Colonic mucosa (tissue), 4 donors: ENCODE measurements at regions not wholly inside any gene's neighbourhood (a gene's known extent, or its start where the extent isn't known, plus 50 kb on each side); places are given as distances from the start of the nearest gene placed in this dataset.

Source experiments
- DNase-seq: peaks from one replicate; pipeline ENCODE4 v3.0.0-alpha.2; 2020
- H3K27ac ChIP-seq: fragments of 200-600 bp; one replicate; pipeline ENCODE4 v1.8.0; 2021
- H3K27me3 ChIP-seq: fragments of 200-600 bp; one replicate; pipeline ENCODE4 v1.8.0; 2021
- H3K36me3 ChIP-seq: fragments of 200-600 bp; one replicate; pipeline ENCODE4 v1.8.0; 2021
- H3K4me1 ChIP-seq: fragments of 200-600 bp; one replicate; pipeline ENCODE4 v1.8.0; 2021; ENCODE audit warnings: mild to moderate bottlenecking
- H3K4me3 ChIP-seq: fragments of 200-600 bp; one replicate; pipeline ENCODE4 v1.8.0; 2021
- H3K9ac ChIP-seq, 2 donors: one replicate each; pipeline ENCODE4 v1.7.0; 2013; ENCODE audit warnings: control low read depth in 2 of 2, low read depth in 2 of 2, low read length in 2 of 2
- H3K9me3 ChIP-seq: fragments of 200-600 bp; one replicate; pipeline ENCODE4 v1.8.0; 2021
- intact Hi-C: fragments of 100-400 bp; cut with DNase I; formaldehyde crosslinking; loops from one replicate; pipeline ENCODE4 v1.14.1; 2022
- TF ChIP-seq, protein P1 (sequence below): fragments of 200-600 bp; IDR thresholded peaks from one replicate; pipeline ENCODE4 v1.8.0; 2022; ENCODE audit warnings: antibody characterized with exemption, mild to moderate bottlenecking
- donor health status: healthy.
- donor health status: DM: no; HTN: no; CAD: no.
- donor health status: DM: no; HTN: no; CAD: no.

DNA sequence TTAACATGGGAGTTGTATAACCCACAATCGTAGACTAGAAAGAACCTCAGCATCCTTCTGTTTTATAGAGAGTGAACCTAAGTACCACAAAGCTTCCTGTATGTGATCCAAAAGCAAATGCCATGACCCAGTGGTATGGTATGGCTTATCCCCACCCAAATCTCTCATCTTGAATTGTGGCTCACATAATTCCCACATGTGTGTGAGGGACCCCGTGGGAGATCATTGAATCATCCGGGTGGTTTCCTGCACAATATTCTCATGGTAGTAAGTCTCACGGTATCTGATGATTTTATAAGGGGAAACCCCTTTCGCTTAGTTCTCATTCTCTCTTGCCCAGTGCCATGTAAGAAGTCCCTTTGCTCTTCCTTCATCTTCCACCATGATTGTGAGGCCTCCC, 587.9 kb downstream of the LMO7 start:
- intact Hi-C loops, result no loop called here
- DNase-seq, result no peak
- no peaks in the 10 kb centered on the region for H3K9me3 ChIP-seq
- H3K4me3 ChIP-seq, result no peak overlapping the region
- no peak overlapping the region for H3K27ac ChIP-seq
- no peaks in the 10 kb centered on the region for H3K36me3 ChIP-seq
- TF ChIP-seq, protein P1, sequence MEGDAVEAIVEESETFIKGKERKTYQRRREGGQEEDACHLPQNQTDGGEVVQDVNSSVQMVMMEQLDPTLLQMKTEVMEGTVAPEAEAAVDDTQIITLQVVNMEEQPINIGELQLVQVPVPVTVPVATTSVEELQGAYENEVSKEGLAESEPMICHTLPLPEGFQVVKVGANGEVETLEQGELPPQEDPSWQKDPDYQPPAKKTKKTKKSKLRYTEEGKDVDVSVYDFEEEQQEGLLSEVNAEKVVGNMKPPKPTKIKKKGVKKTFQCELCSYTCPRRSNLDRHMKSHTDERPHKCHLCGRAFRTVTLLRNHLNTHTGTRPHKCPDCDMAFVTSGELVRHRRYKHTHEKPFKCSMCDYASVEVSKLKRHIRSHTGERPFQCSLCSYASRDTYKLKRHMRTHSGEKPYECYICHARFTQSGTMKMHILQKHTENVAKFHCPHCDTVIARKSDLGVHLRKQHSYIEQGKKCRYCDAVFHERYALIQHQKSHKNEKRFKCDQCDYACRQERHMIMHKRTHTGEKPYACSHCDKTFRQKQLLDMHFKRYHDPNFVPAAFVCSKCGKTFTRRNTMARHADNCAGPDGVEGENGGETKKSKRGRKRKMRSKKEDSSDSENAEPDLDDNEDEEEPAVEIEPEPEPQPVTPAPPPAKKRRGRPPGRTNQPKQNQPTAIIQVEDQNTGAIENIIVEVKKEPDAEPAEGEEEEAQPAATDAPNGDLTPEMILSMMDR, result no peak
- H3K9ac ChIP-seq, result no peak overlapping the region
- H3K27me3 ChIP-seq, result no peaks in the 10 kb centered on the region
- no peaks in the 10 kb centered on the region for H3K4me1 ChIP-seq

DNA sequence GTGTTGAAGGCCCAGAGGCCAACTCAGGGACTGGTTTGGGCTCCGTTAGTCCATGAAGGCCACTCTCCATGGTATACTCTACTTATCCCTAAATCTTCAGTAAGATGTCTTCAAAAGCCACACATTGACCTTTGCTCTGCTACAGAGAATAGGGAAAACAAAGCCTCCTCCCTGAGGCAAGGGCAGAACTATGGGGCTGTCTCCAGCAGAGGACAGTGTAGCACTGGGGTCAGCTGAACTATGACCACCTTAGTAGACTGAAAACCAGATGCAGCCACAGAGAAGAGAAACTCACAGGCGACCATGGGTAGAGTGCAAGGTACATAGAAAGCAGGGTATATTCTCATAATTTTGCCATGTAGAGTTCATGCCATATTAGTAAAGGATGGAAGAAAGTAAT, 587.4 kb downstream of the LMO7 start:
- no peaks in the 10 kb centered on the region for H3K27me3 ChIP-seq
- intact Hi-C loops, result no loop called here
- no peaks in the 10 kb centered on the region for H3K9me3 ChIP-seq
- DNase-seq, result no peak
- TF ChIP-seq, protein P1, result no peak
- no peak overlapping the region for H3K9ac ChIP-seq
- no peak overlapping the region for H3K27ac ChIP-seq
- H3K36me3 ChIP-seq, result no peaks in the 10 kb centered on the region
- H3K4me3 ChIP-seq, result no peak overlapping the region
- H3K4me1 ChIP-seq, result no peaks in the 10 kb centered on the region

DNA sequence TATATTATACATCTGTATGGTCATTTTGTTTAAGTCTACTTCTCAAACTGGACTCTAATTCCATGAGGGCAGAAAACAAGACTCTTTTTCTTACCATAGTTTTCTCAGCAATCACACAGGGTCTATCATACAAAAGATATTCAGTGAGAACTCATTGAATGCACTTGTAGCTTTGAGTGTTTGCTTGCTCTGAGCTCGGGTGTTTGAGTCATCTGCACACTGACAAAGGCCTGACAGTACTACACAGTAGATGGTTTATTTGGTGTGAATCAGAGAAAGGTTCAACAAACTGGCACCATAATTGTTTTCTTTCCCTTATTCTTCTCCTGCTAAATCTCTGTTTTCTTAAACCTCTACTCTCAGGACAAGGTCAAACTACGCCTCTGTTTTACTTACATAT, 586.4 kb downstream of the LMO7 start:
- Histone ChIP-seq H3K27me3 (no peaks in the 10 kb centered on the region), H3K9me3 (no peaks in the 10 kb centered on the region), H3K36me3 (no peaks in the 10 kb centered on the region), H3K9ac (no peak overlapping the region), H3K4me1 (no peaks in the 10 kb centered on the region), H3K27ac (no peak overlapping the region), H3K4me3 (no peak overlapping the region)
- TF ChIP-seq, protein P1, result no peak
- no peak for DNase-seq
- intact Hi-C loops, result no loop called here

DNA sequence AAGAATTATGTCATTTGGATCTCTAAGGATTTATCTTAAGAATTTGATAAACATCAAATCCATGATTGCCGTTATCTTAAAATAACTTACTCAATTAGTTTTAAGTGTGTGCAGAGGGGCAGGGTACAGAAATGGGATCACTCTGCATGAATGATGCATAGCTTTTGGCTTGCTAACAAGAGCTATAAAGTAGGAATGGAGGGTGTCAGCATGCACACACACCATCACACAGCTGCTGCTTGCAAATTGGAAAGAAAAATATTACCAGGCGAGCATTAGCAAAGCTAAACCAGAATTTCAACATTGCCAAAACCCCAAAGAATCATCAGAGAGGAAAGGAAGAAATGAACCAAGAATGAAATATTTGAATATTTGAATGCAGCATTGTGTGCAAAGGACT, 580.6 kb downstream of the LMO7 start:
- Histone ChIP-seq H3K9ac (no peak overlapping the region), H3K36me3 (no peaks in the 10 kb centered on the region), H3K9me3 (no peaks in the 10 kb centered on the region), H3K4me3 (no peak overlapping the region), H3K27ac (no peak overlapping the region), H3K27me3 (no peaks in the 10 kb centered on the region), H3K4me1 (no peaks in the 10 kb centered on the region)
- intact Hi-C loops, result no loop called here
- no peak for DNase-seq
- TF ChIP-seq, protein P1, result no peak

DNA sequence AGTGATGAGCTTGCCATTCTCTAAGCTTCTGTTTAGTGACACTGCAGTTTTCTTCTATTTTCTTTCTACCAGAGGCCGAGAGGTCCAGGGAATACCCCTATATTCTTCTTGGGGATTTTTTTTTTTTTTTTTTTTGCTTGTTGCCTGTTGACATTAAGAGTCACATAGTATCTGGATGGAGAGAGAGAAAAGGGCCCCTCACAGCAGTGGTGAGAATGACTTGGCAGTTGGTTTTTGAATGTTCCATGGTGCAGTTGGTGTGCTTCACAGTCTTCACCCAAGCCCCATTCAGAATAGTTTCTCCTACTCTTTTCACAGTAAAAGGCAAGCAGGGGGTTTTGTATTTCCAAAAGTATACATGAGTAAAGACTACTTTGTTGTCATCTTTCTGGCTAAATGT, 577.9 kb downstream of the LMO7 start:
- intact Hi-C loops, result no loop called here

More for the DNA sequence above, 577.9 kb downstream of the LMO7 start:
- DNase-seq, result no peak
- no peak overlapping the region for H3K27ac ChIP-seq
- no peak overlapping the region for H3K9ac ChIP-seq
- no peaks in the 10 kb centered on the region for H3K27me3 ChIP-seq
- H3K9me3 ChIP-seq, result no peaks in the 10 kb centered on the region
- H3K4me3 ChIP-seq, result no peak overlapping the region
- H3K4me1 ChIP-seq, result no peaks in the 10 kb centered on the region
- H3K36me3 ChIP-seq, result no peaks in the 10 kb centered on the region
- TF ChIP-seq, protein P1, result no peak
